HepG2 (cell line): ENCODE measurements at regions not wholly inside any gene's neighbourhood (a gene's known extent, or its start where the extent isn't known, plus 50 kb on each side); places are given as distances from the start of the nearest gene placed in this dataset.
A peak's percentile ranks its signal among the peaks of the same experiment; 100 is the strongest.

Experiments used
- ATAC-seq: fragments of 200-7000 bp; cut with Tn5 transposase; 3 replicates; pipeline ENCODE4 v1.9.1; 2020; ENCODE audit warnings: mild to moderate bottlenecking, moderate library complexity
- BruUV-seq: library from RNA; stranded (reverse); fragments of 400-500 nt; replicated peaks from 2 replicates; lab custom pipeline; 2021; lab: Mats Ljungman, UMichigan
- CTCF ChIA-PET: fragments of 300-600 bp; formaldehyde crosslinking; extraction: SDS; loops from one replicate; lab custom pipeline; 2021; ENCODE audit warnings: low total read pairs, inconsistent platforms, low intra/inter-chr PET ratio; lab: Yijun Ruan, JAX
- POLR2A ChIA-PET: fragments of 350-600 bp; sonication (Branson Sonifier 250); formaldehyde crosslinking; loops from one replicate; lab custom pipeline; 2020; ENCODE audit warnings: antibody characterized with exemption, inconsistent platforms; lab: Yijun Ruan, JAX
- DNase-seq: peaks from one replicate; pipeline ENCODE4 v3.0.0-alpha.2; 2015; ENCODE audit warnings: low spot score
- FAIRE-seq: peaks from 3 replicates; lab custom pipeline; 2011; peaks lifted over from hg19 to GRCh38; lab: Jason Lieb, UNC
- H2AFZ ChIP-seq: one replicate; pipeline ENCODE4 v1.6.1; 2011; ENCODE audit warnings: low read length, inconsistent platforms
- H3K27ac ChIP-seq: fragments of 300-600 bp; 3 replicates; pipeline ENCODE4 v1.8.0; 2011; ENCODE audit warnings: mixed run types, mild to moderate bottlenecking, mixed read lengths, low read length, inconsistent platforms; ENCODE audit not compliant: insufficient read depth; ENCODE audit errors: extremely low read length
- H3K27me3 ChIP-seq, 2 experiments: fragments of 200-600 bp in 1 of 2; 2 replicates in 1 of 2; 3 replicates in 1 of 2; pipeline versions ENCODE4 v1.6.0 to v1.8.0; 2011; ENCODE audit warnings: low read length in 2 of 2, mild to moderate bottlenecking in 2 of 2, moderate library complexity in 2 of 2, inconsistent platforms in 1 of 2; ENCODE audit not compliant: insufficient read depth in 2 of 2, control insufficient read depth in 1 of 2
- H3K36me3 ChIP-seq, 2 experiments: fragments of 200-600 bp in 1 of 2; replicated peaks in 1 of 2; 2 replicates in 1 of 2; 3 replicates in 1 of 2; pipeline versions ENCODE4 v1.5.1 to v1.8.0; 2011; ENCODE audit warnings: low read length in 2 of 2, inconsistent platforms in 1 of 2; ENCODE audit not compliant: insufficient read depth in 2 of 2, control insufficient read depth in 1 of 2
- H3K4me1 ChIP-seq: 2 replicates; pipeline ENCODE4 v1.5.1; 2012; ENCODE audit warnings: low read length, inconsistent platforms; ENCODE audit not compliant: insufficient read depth
- H3K4me2 ChIP-seq: 2 replicates; pipeline ENCODE4 v1.6.0; 2011; ENCODE audit warnings: low read depth, low read length, inconsistent platforms
- H3K4me3 ChIP-seq, 3 experiments: fragments of 200-600 bp in 1 of 3; sonication (generic), shearing (Covaris generic) in 1 of 3; replicated peaks in 1 of 3; 2 replicates each; pipeline ENCODE4 v1.5.1; 2011 to 2016; ENCODE audit warnings: low read length in 3 of 3, inconsistent platforms in 2 of 3, low read depth in 2 of 3, mild to moderate bottlenecking in 2 of 3, control low read depth in 1 of 3, mixed read lengths in 1 of 3; ENCODE audit not compliant: insufficient read depth in 1 of 3
- H3K79me2 ChIP-seq: one replicate; pipeline ENCODE4 v1.6.1; 2011; ENCODE audit warnings: low read length, inconsistent platforms; ENCODE audit not compliant: insufficient read depth
- H3K9ac ChIP-seq: 2 replicates; pipeline ENCODE4 v1.6.0; 2011; ENCODE audit warnings: mild to moderate bottlenecking, low read depth, low read length, inconsistent platforms; ENCODE audit not compliant: insufficient read depth
- H3K9me3 ChIP-seq: 2 replicates; pipeline ENCODE4 v1.5.1; 2012; ENCODE audit warnings: mild to moderate bottlenecking, low read length
- H4K20me1 ChIP-seq: 2 replicates; pipeline ENCODE4 v1.6.0; 2011; ENCODE audit warnings: inconsistent platforms, mild to moderate bottlenecking, low read length, moderate library complexity; ENCODE audit not compliant: insufficient read depth
- BHLHE40 ChIP-seq: IDR thresholded peaks from 2 replicates; pipeline ENCODE4 v1.6.1; 2011; ENCODE audit warnings: low read length, improper control_type of control experiment
- CC2D1A ChIP-seq: sonication (generic); formaldehyde crosslinking; IDR thresholded peaks from 2 replicates; pipeline ENCODE4 v1.8.1; 2023; ENCODE audit warnings: mild to moderate bottlenecking, missing genetic modification reagents
- CREB1 ChIP-seq, 2 experiments: fragments of 450-650 bp in 1 of 2; IDR thresholded peaks; 2 replicates each; pipeline ENCODE4 v1.6.1; 2016 to 2017; ENCODE audit warnings: control low read depth in 1 of 2, mild to moderate bottlenecking in 1 of 2, missing compliant biosample characterization in 1 of 2, missing genetic modification characterization in 1 of 2
- EP300 ChIP-seq, 3 experiments: sonication (generic) in 1 of 3; formaldehyde crosslinking in 1 of 3; IDR thresholded peaks; 2 replicates each; pipeline versions ENCODE4 v1.5.1 to v1.6.1; 2011 to 2020; ENCODE audit warnings: low read depth in 2 of 3, low read length in 2 of 3, borderline replicate concordance in 1 of 3, improper control_type of control experiment in 1 of 3, mild to moderate bottlenecking in 1 of 3, missing genetic modification reagents in 1 of 3, moderate library complexity in 1 of 3
- HMG20A ChIP-seq: IDR thresholded peaks from 2 replicates; pipeline ENCODE4 v1.6.1; 2016; ENCODE audit warnings: borderline replicate concordance
- KDM6A ChIP-seq: IDR thresholded peaks from 2 replicates; pipeline ENCODE4 v1.6.1; 2016; ENCODE audit warnings: low read depth
- KLF15 ChIP-seq: sonication (generic); formaldehyde crosslinking; IDR thresholded peaks from 2 replicates; pipeline ENCODE4 v1.8.1; 2023; ENCODE audit warnings: borderline replicate concordance, mild to moderate bottlenecking, inconsistent platforms, missing genetic modification reagents, mixed read lengths
- PHF21A ChIP-seq: sonication (generic); formaldehyde crosslinking; IDR thresholded peaks from 2 replicates; pipeline ENCODE4 v1.5.0; 2020; ENCODE audit warnings: mild to moderate bottlenecking, missing genetic modification reagents
- PHF8 ChIP-seq: sonication (generic); formaldehyde crosslinking; IDR thresholded peaks from 2 replicates; pipeline ENCODE4 v1.5.0; 2020; ENCODE audit warnings: missing genetic modification reagents
- RNF219 ChIP-seq: sonication (generic); formaldehyde crosslinking; IDR thresholded peaks from 2 replicates; pipeline ENCODE4 v1.5.0; 2020; ENCODE audit warnings: mild to moderate bottlenecking, missing genetic modification reagents
- SP4 ChIP-seq: sonication (generic); formaldehyde crosslinking; IDR thresholded peaks from 2 replicates; pipeline ENCODE4 v1.8.1; 2023; ENCODE audit warnings: mild to moderate bottlenecking, missing genetic modification reagents
- TSC22D2 ChIP-seq: sonication (generic); formaldehyde crosslinking; IDR thresholded peaks from 2 replicates; pipeline ENCODE4 v1.5.1; 2020; ENCODE audit warnings: missing genetic modification reagents, mild to moderate bottlenecking, borderline replicate concordance
- ZFAT ChIP-seq: sonication (generic); formaldehyde crosslinking; conservative IDR thresholded peaks from 2 replicates; pipeline ENCODE4 v1.8.1; 2023; ENCODE audit warnings: missing genetic modification reagents, inconsistent platforms
- ZFP62 ChIP-seq: sonication (generic); formaldehyde crosslinking; IDR thresholded peaks from 2 replicates; pipeline ENCODE4 v1.4.0; 2020; ENCODE audit warnings: missing genetic modification reagents
- ZNF326 ChIP-seq: sonication (generic); formaldehyde crosslinking; IDR thresholded peaks from 2 replicates; pipeline ENCODE4 v1.4.0; 2020; ENCODE audit warnings: missing genetic modification reagents, borderline replicate concordance
- ZNF350 ChIP-seq: sonication (generic); formaldehyde crosslinking; IDR thresholded peaks from 2 replicates; pipeline ENCODE4 v1.4.0; 2020; ENCODE audit warnings: mild to moderate bottlenecking, low read depth, missing genetic modification reagents, borderline replicate concordance
- WGBS: methylation state at CpG from one replicate; pipeline ENCODE4 v1.1.6; 2017; ENCODE audit warnings: low lambda C conversion rate; 5-methylcytosine and 5-hydroxymethylcytosine counted together
- in situ Hi-C: cut with HindIII; loops from 2 replicates; pipeline ENCODE4 v1.10.0; 2017; ENCODE audit warnings: low pct_unique_long_range_greater_than_20kb; ENCODE audit not compliant: extremely low pct_ligation_motif_present
- intact Hi-C: fragments of 100-400 bp; cut with micrococcal nuclease; formaldehyde crosslinking; loops from one replicate; pipeline ENCODE4 v1.10.0; 2022; ENCODE audit not compliant: unreplicated experiment

GRCh38 chr12:38152816-38153736 lies 163.5 kb upstream of the ALG10B start:
- 26% methylated on average over 47 of the region's 53 CpGs for WGBS
- FAIRE-seq (no peak), DNase-seq (no peak), ATAC-seq (peak; percentile 21; the same call in 1 of the 3 replicates)
- Histone ChIP-seq H2AFZ (no peak overlapping the region), H3K27ac (no peak overlapping the region), H3K4me2 (peak overlapping the region; percentile 45), H3K9ac (no peak overlapping the region), H3K27me3 (peaks cover 4 to 51% of the 10 kb centered on the region in 2 experiments; a peak in 4 of 5 replicates), H3K4me3 (no peak overlapping the region), H4K20me1 (no peaks in the 10 kb centered on the region), H3K4me1 (no peaks in the 10 kb centered on the region), H3K9me3 (peaks cover 4% of the 10 kb centered on the region; the same call in 1 of the 2 replicates), H3K79me2 (no peaks in the 10 kb centered on the region), H3K36me3 (no peaks in the 10 kb centered on the region)
- ChIA-PET POLR2A (no interaction called here), CTCF (no interaction called here)
- TF ChIP-seq HMG20A (CRISPR knock-in tag) (no peak), PHF8 (CRISPR knock-in tag) (no peak), SP4 (no peak), KLF15 (CRISPR knock-in tag) (no peak), KDM6A (CRISPR knock-in tag) (no peak), PHF21A (CRISPR knock-in tag) (no peak)
- no TSS peak for BruUV-seq
- intact Hi-C loops (no loop called here), in situ Hi-C loops (no loop called here)

- no peaks in the 10 kb centered on the region for H3K79me2 ChIP-seq
- H4K20me1 ChIP-seq = no peaks in the 10 kb centered on the region
- FAIRE-seq (no peak), DNase-seq (no peak), ATAC-seq (no peak)
- POLR2A ChIA-PET = no interaction called here
- no TSS peak for BruUV-seq
- H3K27me3 ChIP-seq = peaks cover 4 to 56% of the 10 kb centered on the region in 2 experiments; a peak in 4 of 5 replicates
- H3K27ac ChIP-seq = no peak overlapping the region
- no peaks in the 10 kb centered on the region for H3K9me3 ChIP-seq
- no peak overlapping the region for H3K9ac ChIP-seq
- no peaks in the 10 kb centered on the region for H3K36me3 ChIP-seq
- CTCF ChIA-PET = no interaction called here
- intact Hi-C loops = no loop called here
- H3K4me1 ChIP-seq = no peaks in the 10 kb centered on the region
- 46% methylated on average over 9 of the region's 19 CpGs for WGBS
- H3K4me2 ChIP-seq = no peak overlapping the region
- no peak overlapping the region for H3K4me3 ChIP-seq
- H2AFZ ChIP-seq = no peak overlapping the region
- in situ Hi-C loops = no loop called here
- TF ChIP-seq ZNF350 (CRISPR knock-in tag) (no peak), RNF219 (CRISPR knock-in tag) (no peak), ZFP62 (no peak), BHLHE40 (no peak), ZNF326 (CRISPR knock-in tag) (no peak), CC2D1A (CRISPR knock-in tag) (no peak), EP300 (IDR thresholded peaks at IDR 0.05; ENCODE audit: low read depth in 2 of 2, low read length in 2 of 2) (no peak), EP300 (CRISPR knock-in tag; IDR thresholded peaks at IDR 0.05; ENCODE audit: borderline replicate concordance) (no peak), HMG20A (CRISPR knock-in tag) (no peak), TSC22D2 (no peak), CREB1 (IDR thresholded peaks at IDR 0.05) (no peak), CREB1 (CRISPR knock-in tag; IDR thresholded peaks at IDR 0.05) (no peak), ZFAT (CRISPR knock-in tag) (no peak)
Observed at GRCh38 chr12:38153737-38154061, 162.9 kb upstream of the ALG10B start.
